NCI-H82 treated with DMSO at 0.1 percent for 48 hours (cell line): ENCODE measurements at regions not wholly inside any gene's neighbourhood (a gene's known extent, or its start where the extent isn't known, plus 50 kb on each side); places are given as distances from the start of the nearest gene placed in this dataset.
"Not testable (repeated sequence)": the region's sequence is repeated elsewhere in the genome, so short reads cannot be mapped to it uniquely, and the experiment has no call there.

Experiments
- DNase-seq: peaks from one replicate; lab custom pipeline; 2025; ENCODE audit not compliant: unreplicated experiment; lab: John Stamatoyannopoulos, UW

DNA sequence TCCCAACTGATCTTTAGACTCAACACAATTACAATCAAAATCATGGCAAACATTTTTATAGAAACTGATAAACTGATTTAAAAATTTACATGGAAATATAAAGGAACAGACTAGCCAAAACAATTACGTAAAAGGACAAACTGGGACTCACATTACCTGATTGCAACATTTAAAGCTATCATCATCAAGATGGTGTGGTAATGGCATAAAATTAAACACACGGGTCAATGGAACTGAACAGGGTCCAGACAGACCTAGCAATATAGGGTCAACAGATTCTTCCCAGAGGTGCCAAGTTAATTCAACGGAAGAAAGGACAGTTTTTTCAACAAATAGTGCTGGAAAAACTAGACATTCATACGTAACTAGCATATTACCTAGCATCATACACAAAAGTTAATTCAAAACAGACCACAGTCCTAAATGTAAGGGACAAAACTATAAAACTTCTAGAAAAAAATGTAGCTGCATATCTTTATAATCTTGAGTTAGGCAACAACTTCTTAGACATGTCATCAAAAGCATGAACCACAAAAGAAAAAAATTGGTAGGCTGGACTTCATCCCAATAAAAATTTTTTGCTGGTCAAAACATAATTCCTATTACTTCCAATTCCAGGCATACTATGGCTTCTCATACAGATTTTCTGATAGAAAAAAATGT lies 147.4 kb upstream of the BEND6 start:
- DNase-seq: no peak

DNA sequence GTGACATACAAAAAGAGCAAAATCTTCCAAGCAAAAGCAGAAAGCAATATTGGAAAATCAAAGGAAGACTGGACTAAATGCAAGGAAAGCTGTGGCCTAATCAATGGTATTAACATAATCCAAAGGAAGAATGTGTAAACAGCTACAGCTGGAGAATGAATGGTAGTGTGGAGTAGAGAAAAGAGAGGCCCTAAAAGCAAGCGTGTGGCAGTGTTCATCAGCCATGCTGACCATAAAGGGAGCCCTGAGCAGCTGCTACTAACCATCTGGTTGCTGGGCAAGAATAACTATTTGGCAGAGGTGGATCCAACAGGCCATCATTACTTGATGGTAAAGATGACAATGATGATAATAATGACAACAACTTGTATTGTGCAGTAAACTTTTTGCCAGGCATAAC lies 148.5 kb upstream of the BEND6 start:
- DNase-seq: peak; percentile 97

DNA sequence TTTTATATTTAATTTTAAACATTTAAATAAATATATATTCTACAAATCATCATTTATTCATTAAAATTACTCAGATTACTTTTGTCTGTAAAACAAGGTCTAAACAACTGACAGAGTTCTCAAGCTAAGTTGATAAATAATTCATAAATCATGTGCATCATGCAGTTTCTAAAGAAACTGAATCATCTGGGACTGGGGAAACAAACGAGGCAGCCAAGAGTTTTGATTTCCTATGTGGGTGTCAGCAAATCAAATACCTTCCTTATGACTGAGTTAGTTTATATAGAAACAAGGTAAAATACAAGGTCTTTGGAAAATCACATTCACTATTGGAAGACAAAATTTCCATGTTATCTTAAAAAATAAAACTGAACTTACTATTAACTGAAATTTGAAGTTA lies 149.9 kb upstream of the BEND6 start:
- DNase-seq: no peak

DNA sequence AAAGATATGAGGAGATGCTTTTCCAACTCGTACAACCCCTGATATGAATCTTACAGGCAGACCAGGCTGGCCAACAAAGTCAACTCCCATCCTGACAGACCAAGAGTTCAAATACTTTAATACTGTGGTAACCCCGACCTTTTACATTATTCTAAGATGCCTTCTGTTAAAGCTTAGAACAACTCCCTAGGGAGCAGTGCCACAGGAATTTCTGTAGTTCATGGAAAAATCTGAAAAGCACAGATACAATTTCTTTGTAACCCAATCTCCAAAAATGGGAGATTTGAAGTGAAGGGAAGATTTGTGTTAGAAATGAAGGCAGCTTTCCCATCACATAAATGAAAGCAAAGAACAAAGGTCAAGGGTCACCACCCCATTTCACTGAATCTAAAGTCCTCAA lies 151.3 kb upstream of the BEND6 start:
- DNase-seq: no peak

DNA sequence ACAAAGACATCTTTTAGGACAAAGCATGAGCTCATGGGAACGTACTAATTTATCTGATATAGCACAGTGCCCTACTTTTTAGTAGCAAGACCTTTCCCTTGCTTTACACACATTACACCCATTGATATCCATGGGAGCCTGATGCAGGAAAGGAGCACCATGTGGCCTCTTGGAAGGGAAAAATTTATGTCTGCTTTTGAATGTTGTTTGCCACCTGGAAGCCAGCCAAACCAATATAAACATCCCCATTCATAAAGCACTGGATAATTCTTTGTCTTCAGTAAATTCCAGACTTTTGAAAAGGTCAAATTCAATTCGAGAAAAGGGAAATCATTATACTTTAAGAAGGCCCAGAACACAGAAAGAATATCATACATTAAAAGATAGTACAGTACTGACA lies 152.3 kb upstream of the BEND6 start:
- no peak for DNase-seq

DNA sequence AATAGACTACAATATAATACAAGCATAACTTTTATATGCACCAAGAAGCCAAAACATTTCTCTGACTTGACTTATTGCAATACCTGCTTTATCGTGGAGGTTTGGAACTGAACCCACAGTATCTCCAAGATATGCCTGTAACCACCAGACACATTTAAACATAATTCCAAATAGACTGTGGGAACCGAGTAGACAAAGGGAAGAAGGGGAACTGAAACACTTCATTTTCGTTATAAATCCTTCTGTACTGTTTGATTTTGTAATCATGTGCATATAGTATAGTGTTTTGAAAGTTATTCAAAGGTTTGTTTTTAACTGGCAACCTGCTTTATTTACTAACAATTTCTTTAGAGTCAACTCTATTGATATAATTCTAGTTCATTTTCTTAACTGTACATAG lies 154.9 kb upstream of the BEND6 start:
- DNase-seq: no peak

DNA sequence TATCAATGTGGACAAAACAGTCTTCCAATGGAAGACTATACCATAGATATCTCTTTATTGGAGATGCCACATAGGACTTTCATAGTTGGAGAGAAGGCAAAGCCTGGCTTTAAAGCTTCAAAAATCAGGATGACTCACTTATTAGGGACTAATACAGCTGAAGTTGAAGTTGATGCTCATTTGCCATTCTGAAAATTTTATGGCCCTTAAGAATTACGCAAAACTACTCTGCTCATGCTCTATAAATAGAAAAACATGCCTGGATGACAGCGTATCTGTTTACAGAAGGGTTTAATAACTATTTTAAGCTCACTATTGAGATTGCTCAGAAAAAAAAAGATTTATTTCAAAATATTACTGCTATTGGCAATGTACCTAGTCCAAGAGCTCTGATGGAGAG lies 155.5 kb upstream of the DST start:
- no peak for DNase-seq

DNA sequence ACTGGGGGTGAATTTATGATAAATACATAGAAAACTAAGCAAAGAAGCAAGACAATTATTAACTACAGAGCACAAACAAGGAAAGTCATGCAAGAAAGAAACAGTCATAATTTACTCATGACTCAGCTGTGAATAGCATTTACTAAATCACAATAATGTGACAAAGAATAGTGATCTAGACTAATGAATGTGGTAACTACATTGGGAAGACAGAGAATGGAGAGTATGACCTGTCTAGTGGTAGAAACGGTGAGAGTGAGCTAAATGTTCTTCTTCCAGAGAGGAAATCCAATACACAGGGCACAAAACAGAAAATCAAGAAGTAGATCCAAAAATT lies 153.5 kb upstream of the DST start:
- DNase-seq: no peak

DNA sequence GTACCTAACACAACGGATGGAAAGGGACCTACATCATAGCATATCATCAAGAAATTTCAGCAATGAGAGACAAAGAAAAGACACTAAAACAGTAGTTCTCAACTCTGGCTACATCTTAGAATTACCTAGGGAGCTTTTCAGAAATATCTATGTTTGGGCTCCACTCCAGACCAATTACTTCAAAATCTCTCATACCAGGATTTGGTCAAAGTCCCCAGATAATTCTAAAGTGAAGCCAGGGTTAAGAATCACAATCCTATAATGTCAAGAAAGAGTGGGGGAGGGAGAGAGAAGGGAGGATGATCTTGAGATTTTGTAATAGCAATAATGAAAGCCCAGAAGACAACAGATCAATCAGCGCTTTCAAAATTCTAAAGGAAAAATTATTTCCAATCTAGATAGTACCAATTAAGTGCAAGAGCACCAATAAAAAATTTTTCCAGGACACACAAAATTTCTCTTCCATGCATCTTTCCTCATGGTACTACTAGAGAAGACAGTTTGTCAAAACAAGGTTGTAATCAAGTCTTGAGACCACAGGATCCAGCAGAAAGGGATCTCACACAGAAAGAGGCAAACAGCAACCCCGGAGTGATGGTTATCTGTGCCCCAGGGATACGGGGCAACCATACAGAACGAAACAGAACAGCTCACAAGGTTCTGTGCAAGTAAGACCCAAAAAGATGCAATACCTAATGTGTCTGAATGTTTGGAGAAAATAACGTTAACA lies 152.9 kb upstream of the DST start:
- peak; percentile 38 for DNase-seq

DNA sequence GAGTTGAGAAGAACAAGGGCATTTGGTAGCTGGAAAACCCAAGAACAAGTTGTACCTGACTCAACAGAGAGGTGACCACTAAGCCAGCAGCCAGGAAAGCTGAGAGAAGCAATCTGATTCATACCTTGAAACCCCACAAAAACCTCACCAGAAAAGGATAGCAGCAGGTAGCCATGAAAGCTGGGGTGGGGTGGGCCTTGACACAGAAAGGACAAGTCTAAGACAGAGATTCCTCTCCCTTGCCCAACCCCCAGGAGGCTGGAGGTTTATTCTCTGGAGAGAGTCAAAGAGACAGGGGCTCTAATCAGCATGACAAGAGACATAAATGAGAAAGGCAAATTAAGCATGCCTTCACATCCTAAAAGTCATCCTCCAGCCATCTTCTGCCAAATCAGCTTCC lies 151.7 kb upstream of the DST start:
- no peak for DNase-seq

DNA sequence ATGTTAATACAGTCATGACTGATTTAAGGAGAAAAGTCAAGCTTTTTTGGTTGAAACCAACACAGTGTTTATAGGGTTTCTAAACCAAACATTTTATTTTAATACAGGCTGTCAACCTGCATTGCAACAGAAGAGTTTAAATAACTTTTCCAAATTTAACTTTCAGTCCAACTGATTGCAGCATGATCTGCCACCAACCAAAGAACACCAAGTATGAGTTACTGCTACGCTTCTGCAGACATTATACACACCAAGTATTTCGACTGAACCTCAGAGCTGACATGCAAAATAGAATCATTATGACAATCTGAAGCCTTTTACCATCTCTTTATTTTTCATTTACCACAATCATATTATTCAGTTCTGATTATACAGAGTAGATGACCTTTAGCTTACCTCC lies 151.2 kb upstream of the DST start:
- DNase-seq: no peak

DNA sequence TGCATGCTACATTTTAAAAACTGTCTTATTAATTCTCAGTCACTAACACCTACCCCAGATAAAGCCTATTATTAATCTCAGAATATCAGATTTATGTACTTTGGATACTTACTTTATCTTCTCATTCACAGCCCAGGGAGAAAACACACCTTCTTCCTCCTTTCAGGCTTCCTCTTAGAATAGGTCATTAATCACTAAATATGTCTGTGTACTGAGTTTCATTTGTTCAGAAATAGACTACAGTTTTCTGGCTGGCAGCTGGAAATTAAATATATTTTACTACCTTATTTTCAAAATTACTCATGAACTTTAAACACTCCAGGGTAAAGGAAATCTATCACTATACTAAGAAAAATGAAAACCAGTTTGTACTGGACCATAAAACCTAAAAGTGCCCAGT lies 147.7 kb upstream of the DST start:
- DNase-seq: no peak

DNA sequence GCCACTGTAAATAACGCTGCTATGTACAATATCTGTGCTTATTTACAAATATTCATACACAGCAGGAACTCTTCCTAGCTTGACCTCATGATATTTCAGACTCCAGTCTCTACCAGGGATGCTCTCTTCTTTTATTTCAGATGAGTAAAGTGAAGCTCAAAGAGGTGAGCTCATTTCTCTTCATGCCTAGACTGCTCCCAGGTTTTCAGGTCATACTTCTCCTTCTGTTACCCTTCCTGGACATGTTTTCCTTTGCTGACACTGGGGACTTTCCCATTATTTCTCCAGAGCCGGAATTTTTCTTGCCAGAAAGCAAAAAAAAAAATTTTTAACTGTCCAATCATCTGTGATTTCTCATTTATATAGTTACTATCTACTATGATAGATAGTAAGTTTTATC lies 147.2 kb upstream of the DST start:
- no peak for DNase-seq

DNA sequence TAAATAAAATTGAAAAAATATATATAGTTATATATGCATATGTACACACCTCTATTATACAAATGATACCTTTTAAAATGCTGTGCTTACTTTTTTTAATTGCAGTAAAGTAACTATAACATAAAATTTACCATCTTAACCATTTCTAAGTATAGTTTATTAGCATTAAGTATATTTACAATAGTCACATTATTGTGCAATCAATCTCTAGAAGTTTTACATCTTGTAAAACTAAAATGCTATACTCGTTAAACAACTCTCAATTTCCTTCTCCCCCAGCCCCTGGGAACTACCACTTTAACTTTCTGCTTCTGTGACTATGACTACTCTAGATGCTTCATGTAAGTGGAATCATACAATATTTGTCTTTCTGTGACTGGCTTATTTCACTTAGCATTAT lies 146.7 kb upstream of the DST start:
- no peak for DNase-seq

DNA sequence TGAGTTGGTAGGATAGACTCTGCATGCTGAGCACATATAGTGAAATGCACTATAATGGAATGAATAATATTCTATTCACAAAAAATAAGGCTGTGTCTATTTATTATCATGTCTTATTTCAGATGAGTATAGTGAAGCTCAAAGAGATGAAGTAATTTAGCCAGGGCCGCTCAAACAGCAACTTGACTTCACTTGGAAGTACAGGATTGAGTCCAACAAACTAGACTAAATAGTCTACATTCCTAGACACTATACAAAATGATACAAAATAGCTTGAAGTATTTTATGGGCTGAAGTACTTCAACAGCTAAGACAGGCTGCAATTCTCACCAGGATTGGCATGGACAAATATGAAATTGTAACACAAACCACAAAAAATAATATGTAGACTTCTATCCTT lies 144.5 kb upstream of the DST start:
- no peak for DNase-seq

DNA sequence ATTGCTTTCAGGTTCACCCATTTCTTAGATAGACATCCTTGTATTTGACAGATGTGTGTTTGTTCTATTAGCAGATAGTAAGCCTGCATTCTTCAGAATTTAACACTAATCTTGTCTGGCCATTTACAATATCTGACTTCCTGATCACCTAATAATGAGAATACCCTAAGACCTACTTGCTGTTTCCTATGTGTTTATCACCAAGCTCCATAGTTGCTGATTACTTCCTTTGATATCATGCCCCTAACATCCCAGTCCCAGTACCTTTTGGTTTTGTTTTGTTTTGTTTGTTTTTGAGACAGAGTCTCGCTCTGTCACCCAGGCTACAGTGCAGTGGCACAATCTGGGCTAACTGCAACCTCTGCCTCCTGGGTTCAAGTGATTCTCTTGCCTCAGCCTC lies 143.6 kb upstream of the DST start:
- DNase-seq: no peak

DNA sequence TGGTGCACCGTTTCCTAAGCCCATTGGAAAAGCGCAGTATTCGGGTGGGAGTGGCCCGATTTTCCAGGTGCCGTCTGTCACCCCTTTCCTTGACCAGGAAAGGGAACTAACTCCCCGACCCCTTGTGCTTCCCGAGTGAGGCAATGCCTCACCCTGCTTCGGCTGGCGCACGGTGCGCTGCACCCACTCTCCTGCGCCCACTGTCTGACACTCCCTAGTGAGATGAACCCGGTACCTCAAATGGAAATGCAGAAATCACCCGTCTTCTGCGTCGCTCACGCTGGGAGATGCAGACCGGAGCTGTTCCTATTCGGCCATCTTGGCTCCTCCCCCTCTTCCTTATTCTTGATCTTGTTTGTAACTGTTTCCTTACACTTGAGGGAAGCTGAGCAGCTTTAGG lies 142.8 kb upstream of the DST start:
- DNase-seq: not testable (repeated sequence)

DNA sequence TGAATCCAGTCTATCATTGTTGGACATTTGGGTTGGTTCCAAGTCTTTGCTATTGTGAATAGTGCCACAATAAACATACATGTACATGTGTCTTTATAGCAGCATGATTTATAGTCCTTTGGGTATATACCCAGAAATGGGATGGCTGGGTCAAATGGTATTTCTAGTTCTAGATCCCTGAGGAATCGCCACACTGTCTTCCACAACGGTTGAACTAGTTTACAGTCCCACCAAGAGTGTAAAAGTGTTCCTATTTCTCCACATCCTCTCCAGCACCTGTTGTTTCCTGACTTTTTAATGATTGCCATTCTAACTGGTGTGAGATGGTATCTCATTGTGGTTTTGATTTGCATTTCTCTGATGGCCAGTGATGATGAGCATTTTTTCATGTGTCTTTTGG lies 137.4 kb upstream of the DST start:
- not testable (repeated sequence) for DNase-seq

DNA sequence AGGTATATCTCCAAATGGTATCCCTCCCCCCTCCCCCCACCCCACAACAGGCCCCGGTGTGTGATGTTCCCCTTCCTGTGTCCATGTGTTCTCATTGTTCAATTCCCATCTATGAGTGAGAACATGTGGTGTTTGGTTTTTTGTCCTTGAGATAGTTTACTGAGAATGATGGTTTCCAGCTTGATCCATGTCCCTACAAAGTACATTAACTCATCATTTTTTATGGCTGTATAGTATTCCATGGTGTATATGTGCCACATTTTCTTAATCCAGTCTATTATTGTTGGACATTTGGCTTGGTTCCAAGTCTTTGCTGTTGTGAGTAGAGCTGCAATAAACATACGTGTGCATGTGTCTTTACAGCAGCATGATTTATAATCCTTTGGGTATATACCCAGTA lies 135.8 kb upstream of the DST start:
- DNase-seq: not testable (repeated sequence)

DNA sequence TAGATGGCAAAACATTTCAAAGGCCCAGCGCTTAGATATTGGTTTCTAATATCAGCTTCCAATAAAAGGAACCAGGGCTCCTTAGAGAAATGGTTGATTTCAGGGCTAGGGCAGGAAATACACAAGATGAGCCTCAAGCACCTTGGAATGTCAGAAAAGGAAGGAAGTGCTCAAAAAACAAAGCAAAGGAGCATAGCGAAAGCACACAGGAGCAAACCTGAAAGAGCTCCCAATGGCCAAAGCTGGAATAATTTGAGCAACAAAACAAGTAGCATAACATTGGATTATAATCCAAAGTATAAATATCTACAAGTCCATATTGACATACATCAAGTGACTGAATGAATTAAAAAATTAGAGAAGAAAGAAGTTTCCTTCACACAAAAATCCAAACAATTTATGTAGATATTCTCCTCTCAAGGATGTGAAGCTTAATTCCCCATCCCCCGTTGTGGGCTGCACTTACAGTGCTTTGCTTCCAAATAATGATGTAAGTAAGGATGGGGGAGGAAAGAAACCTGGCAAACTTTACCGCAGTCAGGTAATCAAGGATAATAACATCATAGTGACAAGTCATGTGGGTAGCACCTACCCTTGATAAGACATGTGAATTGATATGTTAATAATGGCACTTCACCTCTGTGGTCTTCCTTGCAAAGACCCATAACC lies 132.9 kb upstream of the DST start:
- no peak for DNase-seq

DNA sequence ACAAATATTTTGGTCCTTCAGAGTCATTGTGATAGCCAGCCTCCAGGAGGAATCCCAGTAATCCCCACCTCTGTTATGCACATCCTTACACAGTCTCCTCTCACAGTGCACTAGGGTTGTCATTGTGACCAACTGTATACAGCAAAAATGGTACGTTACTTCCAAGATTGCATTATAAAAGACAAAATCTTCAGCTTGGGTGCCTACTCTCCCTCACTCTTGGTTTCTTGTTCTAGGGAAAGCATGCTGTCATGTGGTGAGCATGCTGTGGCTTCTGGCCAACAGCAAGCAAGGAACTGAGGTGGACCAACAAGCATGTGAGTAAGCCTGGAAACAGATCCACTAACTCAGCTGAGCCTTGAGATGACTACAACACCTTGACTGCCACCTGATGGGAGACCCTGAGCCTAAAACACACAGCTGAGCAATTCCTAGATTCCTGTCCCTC lies 130.1 kb upstream of the DST start:
- no peak for DNase-seq

DNA sequence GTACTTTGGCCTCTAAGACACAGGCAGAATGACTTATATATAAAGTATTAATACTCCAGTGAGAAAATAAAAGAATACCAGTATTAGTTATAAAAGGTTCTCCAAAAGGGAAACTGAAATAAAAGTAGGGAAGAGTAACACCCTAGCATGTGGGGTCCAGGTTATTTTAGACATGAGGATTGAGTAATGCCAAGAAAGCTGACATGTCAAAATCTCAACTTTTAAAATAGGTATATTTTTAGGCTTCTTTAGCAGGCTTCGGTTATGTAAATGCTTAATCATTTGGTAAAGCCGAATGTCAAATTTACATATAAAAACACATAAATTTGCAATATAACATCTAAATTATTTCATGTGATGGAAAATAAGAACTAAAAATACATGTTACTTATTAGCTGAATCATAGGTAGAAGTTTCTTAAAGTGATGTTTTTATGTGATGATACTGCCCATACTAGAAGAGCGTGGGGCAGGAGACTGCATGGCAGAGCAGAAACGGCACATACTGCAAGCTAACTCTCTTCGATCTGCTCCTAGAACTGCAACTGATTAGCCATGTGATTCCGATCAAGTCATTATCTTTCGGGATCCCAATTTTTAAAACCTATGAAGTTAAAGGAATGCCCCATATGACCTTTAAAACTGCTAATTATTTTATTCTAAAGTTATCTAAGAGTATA lies 129.4 kb upstream of the DST start:
- DNase-seq: no peak
